Upper lobe of right lung (tissue), 1 donor: ENCODE measurements at regions not wholly inside any gene's neighbourhood (a gene's known extent, or its start where the extent isn't known, plus 50 kb on each side); places are given as distances from the start of the nearest gene placed in this dataset.

Experiments
- ATAC-seq: fragments of 200-7000 bp; cut with Tn5 transposase; one replicate; pipeline ENCODE4 v1.9.1; 2020; ENCODE audit warnings: mild to moderate bottlenecking, moderate library complexity
- DNase-seq: peaks from one replicate; pipeline ENCODE4 v3.0.0-alpha.2; 2020
- H3K27ac ChIP-seq: fragments of 200-600 bp; one replicate; pipeline ENCODE4 v1.8.0; 2022
- H3K27me3 ChIP-seq: fragments of 200-600 bp; one replicate; pipeline ENCODE4 v1.8.0; 2022; ENCODE audit warnings: mild to moderate bottlenecking
- H3K36me3 ChIP-seq: fragments of 200-600 bp; one replicate; pipeline ENCODE4 v1.8.0; 2022
- H3K4me1 ChIP-seq: fragments of 200-600 bp; one replicate; pipeline ENCODE4 v1.8.0; 2022
- H3K4me3 ChIP-seq: fragments of 200-600 bp; one replicate; pipeline ENCODE4 v1.8.0; 2022; ENCODE audit warnings: mild to moderate bottlenecking
- H3K9me3 ChIP-seq: fragments of 200-600 bp; one replicate; pipeline ENCODE4 v1.8.0; 2022
- intact Hi-C: fragments of 100-400 bp; cut with DNase I; formaldehyde crosslinking; loops from one replicate; pipeline ENCODE4 v1.11.0; 2022
- TF ChIP-seq, protein P1 (sequence below): fragments of 200-600 bp; IDR thresholded peaks from one replicate; pipeline ENCODE4 v1.8.0; 2022; ENCODE audit warnings: antibody characterized with exemption
- donor health status: DM: no; HTN: yes; CAD: no; lungs with severe emphysema.

DNA sequence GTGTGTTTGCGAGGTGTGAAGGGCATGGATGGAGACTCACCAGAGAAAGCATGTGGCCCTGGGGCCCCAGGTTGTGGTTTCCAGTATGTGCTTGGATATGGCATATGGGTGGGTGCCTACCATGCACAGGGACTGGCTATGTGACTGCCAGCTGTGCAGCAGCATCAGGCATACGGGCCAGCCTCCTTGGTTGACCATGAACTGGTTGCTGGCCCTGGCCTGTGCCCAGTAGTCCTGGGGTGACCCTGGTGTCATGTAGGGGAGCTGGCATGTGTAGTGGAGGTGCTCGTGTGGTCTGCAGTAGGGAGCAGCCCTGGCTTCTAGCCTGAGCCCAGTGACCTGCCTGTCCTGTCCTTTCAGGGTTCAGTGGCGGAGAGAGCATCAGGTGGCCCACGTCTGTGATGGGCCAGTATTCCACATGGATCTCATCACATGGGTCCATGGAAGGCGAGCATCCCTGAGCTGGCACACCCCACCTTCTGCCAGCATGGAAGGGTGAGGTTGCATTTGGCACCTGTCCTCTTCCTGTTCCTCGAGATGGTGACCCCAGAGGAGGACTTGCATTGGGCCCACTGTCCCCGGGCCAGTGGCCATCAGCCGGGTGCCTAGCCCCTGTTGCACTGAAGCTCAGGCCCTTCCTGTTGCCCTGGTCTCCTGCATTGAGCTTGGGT is 228.9 kb downstream of the SNRPN start:
- intact Hi-C loops = no loop called here
- H3K9me3 ChIP-seq = no peaks in the 10 kb centered on the region
- DNase-seq (peak; percentile 40), ATAC-seq (no peak)
- no peaks in the 10 kb centered on the region for H3K36me3 ChIP-seq
- TF ChIP-seq, protein P1, sequence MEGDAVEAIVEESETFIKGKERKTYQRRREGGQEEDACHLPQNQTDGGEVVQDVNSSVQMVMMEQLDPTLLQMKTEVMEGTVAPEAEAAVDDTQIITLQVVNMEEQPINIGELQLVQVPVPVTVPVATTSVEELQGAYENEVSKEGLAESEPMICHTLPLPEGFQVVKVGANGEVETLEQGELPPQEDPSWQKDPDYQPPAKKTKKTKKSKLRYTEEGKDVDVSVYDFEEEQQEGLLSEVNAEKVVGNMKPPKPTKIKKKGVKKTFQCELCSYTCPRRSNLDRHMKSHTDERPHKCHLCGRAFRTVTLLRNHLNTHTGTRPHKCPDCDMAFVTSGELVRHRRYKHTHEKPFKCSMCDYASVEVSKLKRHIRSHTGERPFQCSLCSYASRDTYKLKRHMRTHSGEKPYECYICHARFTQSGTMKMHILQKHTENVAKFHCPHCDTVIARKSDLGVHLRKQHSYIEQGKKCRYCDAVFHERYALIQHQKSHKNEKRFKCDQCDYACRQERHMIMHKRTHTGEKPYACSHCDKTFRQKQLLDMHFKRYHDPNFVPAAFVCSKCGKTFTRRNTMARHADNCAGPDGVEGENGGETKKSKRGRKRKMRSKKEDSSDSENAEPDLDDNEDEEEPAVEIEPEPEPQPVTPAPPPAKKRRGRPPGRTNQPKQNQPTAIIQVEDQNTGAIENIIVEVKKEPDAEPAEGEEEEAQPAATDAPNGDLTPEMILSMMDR = no peak
- H3K4me1 ChIP-seq = no peaks in the 10 kb centered on the region
- H3K27ac ChIP-seq = no peak overlapping the region
- H3K27me3 ChIP-seq = no peaks in the 10 kb centered on the region
- H3K4me3 ChIP-seq = no peak overlapping the region

DNA sequence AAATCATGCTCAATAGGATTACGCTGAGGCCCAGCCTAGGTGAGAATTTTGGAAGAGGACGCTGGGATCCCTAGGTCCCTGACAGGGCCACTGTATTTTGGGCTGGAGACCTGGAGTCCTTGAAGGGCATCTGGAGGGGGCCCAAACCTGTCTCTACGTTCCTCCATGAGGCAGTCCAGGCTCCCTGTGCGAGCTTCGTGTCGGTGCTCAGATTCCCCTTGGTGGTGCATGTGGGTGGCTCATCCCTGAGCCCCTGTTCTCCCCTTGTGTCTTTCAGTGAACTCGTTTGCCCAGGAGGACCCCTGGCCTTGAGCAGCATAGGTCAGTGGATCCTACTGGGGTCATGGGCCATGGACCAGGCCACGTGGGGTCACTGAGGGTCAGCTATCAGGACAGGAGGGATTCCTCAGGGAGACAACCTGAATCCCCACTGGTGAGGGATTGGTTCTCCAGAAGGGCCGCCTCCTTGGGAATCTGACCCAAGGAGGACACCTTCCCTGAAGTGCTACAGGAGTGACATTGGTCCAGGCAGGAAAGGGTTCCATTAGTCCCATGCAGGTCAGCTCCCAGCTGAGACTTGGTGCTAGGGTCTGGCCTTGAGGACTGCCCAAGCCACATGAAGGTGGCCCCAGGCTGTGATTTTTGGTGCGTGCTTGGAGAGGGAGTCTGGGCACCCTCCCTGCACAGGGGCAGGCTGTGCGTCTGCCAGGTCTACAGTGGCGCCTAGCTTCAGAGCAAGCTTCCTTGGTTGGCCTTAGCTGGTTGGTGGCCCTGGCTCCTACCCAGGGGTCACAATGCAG is 229.8 kb downstream of the SNRPN start:
- H3K27ac ChIP-seq = no peak overlapping the region
- ATAC-seq (no peak), DNase-seq (peak; percentile 25)
- no peaks in the 10 kb centered on the region for H3K36me3 ChIP-seq
- TF ChIP-seq, protein P1 = no peak
- no peaks in the 10 kb centered on the region for H3K9me3 ChIP-seq
- intact Hi-C loops = no loop called here
- H3K4me1 ChIP-seq = no peaks in the 10 kb centered on the region
- H3K27me3 ChIP-seq = no peaks in the 10 kb centered on the region
- H3K4me3 ChIP-seq = no peak overlapping the region

DNA sequence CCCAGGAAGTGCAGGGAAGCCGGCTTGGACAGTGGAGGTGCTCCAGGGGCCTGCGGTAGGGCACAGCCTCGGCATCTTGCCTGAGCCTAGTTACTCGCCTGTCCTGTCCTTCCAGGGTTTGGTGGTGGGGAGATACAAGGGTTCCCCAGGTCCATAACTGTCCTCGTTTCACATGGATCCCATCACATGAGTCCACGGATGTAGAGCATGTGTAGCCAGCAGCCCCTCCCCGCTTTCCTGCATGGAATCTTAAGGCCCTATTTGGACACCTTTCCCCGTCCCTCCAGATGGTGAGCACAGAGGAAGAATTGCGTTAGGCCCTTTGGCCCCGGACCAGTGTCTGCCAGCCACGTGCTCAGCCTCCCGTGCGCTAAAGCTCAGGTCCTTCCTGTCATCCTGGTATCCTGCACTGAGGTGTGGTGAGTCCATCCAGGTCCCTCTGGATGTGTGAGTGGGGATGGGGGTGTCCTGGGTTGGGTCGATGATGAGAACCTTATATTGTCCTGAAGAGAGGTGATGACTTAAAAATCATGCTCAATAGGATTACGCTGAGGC is 230.4 kb downstream of the SNRPN start:
- Histone ChIP-seq H3K27ac (no peak overlapping the region), H3K4me3 (no peak overlapping the region), H3K4me1 (no peaks in the 10 kb centered on the region), H3K27me3 (no peaks in the 10 kb centered on the region), H3K36me3 (no peaks in the 10 kb centered on the region), H3K9me3 (no peaks in the 10 kb centered on the region)
- TF ChIP-seq, protein P1 = no peak
- intact Hi-C loops = no loop called here
- no peak for ATAC-seq
- peak; percentile 43 for DNase-seq

DNA sequence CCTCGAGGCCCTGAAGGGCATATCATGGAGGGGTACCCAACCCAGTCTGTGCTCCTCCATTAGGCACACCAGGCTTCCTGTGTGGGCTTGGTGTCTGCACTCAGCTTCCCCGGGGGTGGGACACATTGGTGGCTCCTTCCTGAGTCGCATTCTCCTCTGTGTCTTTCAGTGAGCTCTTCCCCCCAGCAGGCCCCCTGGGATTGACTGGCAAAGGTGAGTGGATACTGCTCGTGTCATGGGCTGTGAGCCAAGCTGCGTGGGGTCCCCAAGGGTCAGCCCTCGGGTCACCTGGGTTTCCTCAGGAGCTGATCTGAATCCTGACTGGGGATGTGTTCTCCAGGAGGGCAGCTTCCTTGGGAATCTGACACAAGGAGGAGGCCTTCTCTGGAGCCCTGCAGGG is 231.0 kb downstream of the SNRPN start:
- DNase-seq (peak; percentile 46), ATAC-seq (no peak)
- H3K4me3 ChIP-seq = no peak overlapping the region
- H3K27me3 ChIP-seq = no peaks in the 10 kb centered on the region
- intact Hi-C loops = no loop called here
- H3K4me1 ChIP-seq = no peaks in the 10 kb centered on the region
- no peak overlapping the region for H3K27ac ChIP-seq
- no peaks in the 10 kb centered on the region for H3K36me3 ChIP-seq
- no peaks in the 10 kb centered on the region for H3K9me3 ChIP-seq
- TF ChIP-seq, protein P1 = no peak

DNA sequence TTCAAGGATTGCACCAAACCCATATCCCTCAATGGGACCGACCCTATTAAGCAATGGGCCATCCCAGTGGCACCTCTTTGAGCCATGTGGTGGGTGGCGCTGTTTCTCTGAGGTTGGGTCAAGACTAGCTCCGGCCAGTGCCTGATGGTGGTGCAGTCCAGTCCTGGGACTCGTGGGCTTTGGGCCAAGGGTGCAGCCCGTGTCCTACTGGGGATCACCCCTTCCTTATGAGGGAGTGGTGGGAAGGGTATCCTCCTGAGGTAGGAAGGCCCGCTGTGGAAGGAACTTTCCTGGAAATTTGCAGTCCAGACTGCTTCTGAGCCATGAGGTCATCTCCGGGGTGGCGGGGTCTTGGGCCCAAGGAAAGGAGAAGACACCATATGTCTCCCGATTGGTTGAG is 231.6 kb downstream of the SNRPN start:
- H3K36me3 ChIP-seq = no peaks in the 10 kb centered on the region
- H3K27me3 ChIP-seq = no peaks in the 10 kb centered on the region
- H3K4me3 ChIP-seq = no peak overlapping the region
- H3K9me3 ChIP-seq = no peaks in the 10 kb centered on the region
- intact Hi-C loops = no loop called here
- DNase-seq (peak; percentile 37), ATAC-seq (no peak)
- H3K4me1 ChIP-seq = no peaks in the 10 kb centered on the region
- TF ChIP-seq, protein P1 = no peak
- H3K27ac ChIP-seq = no peak overlapping the region
